HCT116 (cell line): ENCODE measurements at regions not wholly inside any gene's neighbourhood (a gene's known extent, or its start where the extent isn't known, plus 50 kb on each side); places are given as distances from the start of the nearest gene placed in this dataset.

Source experiments
- ATF3 ChIP-seq: IDR thresholded peaks from 2 replicates; pipeline ENCODE4 v1.6.1; 2012
- CTCF ChIP-seq, 3 experiments: fragments of 200-600 bp in 1 of 3; sonication (generic) in 1 of 3; IDR thresholded peaks in 2 of 3; conservative IDR thresholded peaks in 1 of 3; 2 replicates each; pipeline ENCODE4 v1.5.1; 2012 to 2017; ENCODE audit warnings: low read depth in 2 of 3, low read length in 2 of 3, antibody characterized with exemption in 1 of 3, borderline replicate concordance in 1 of 3, control low read depth in 1 of 3, mild to moderate bottlenecking in 1 of 3, mixed read lengths in 1 of 3, mixed run types in 1 of 3, moderate library complexity in 1 of 3; ENCODE audit not compliant: insufficient read depth in 1 of 3
- EZH2 ChIP-seq: fragments of 200-600 bp; sonication (generic); IDR thresholded peaks from 2 replicates; pipeline ENCODE4 v1.6.1; 2017; ENCODE audit warnings: antibody characterized with exemption, mixed run types
- POLR2A ChIP-seq: IDR thresholded peaks from 2 replicates; pipeline ENCODE4 v1.7.0; 2011; ENCODE audit warnings: borderline replicate concordance; ENCODE audit not compliant: insufficient read depth, insufficient read length; ENCODE audit errors: extremely low read depth
- YY1 ChIP-seq: IDR thresholded peaks from 2 replicates; pipeline ENCODE4 v1.6.1; 2011; ENCODE audit warnings: low read length, low read depth, moderate library complexity, mild to moderate bottlenecking; ENCODE audit not compliant: insufficient replicate concordance; ENCODE audit errors: extremely low read depth
- ZBTB33 ChIP-seq: IDR thresholded peaks from 2 replicates; pipeline ENCODE4 v1.6.1; 2011; ENCODE audit warnings: mild to moderate bottlenecking, low read length, moderate library complexity; ENCODE audit not compliant: insufficient replicate concordance; ENCODE audit errors: extremely low read depth
- ZNF274 ChIP-seq: fragments of 200-500 bp; sonication (Bioruptor generic); IDR thresholded peaks from 2 replicates; pipeline ENCODE4 v1.6.1; 2014; ENCODE audit warnings: mild to moderate bottlenecking, low read depth, low read length, inconsistent platforms

- TF ChIP-seq POLR2A (no peak), CTCF (IDR thresholded peaks at IDR 0.05 in 2 of 3, conservative IDR thresholded peaks at IDR 0.05 in 1 of 3; ENCODE audit: borderline replicate concordance in 1 of 3, insufficient read depth in 1 of 3, low read depth in 2 of 3, low read length in 2 of 3) (no peak), ZNF274 (no peak), ATF3 (no peak), ZBTB33 (no peak), EZH2 (no peak), YY1 (no peak)
Measured at GRCh38 chr14:42804141-42804540, 1197.5 kb downstream of the LRFN5 start.
